Nephron progenitor cell (in vitro differentiated cells): ENCODE measurements at regions not wholly inside any gene's neighbourhood (a gene's known extent, or its start where the extent isn't known, plus 50 kb on each side); places are given as distances from the start of the nearest gene placed in this dataset.

Source experiments
- DNase-seq: peaks from one replicate; pipeline ENCODE4 v3.0.0; 2021
- H3K27ac Mint-ChIP-seq: 2 replicates; pipeline ENCODE4 v1.8.0; 2021; ENCODE audit warnings: mild to moderate bottlenecking, moderate library complexity, mixed read lengths
- H3K27me3 Mint-ChIP-seq: 2 replicates; pipeline ENCODE4 v1.8.0; 2021; ENCODE audit warnings: mild to moderate bottlenecking, low read depth, mixed read lengths; ENCODE audit not compliant: poor library complexity
- H3K36me3 Mint-ChIP-seq: 2 replicates; pipeline ENCODE4 v1.8.0; 2021; ENCODE audit warnings: low read depth, mixed read lengths
- H3K4me1 Mint-ChIP-seq: 2 replicates; pipeline ENCODE4 v1.8.0; 2021; ENCODE audit warnings: mixed read lengths
- H3K4me3 Mint-ChIP-seq: 2 replicates; pipeline ENCODE4 v1.8.0; 2021; ENCODE audit warnings: mild to moderate bottlenecking, moderate library complexity, mixed read lengths
- H3K9me3 Mint-ChIP-seq: 2 replicates; pipeline ENCODE4 v1.8.0; 2021; ENCODE audit warnings: mild to moderate bottlenecking, moderate library complexity, mixed read lengths
- TF ChIP-seq, protein P1 (sequence below): fragments of 200-600 bp; sonication (generic); IDR thresholded peaks from 2 replicates; pipeline ENCODE4 v1.5.0; 2021; ENCODE audit warnings: antibody characterized with exemption

- Mint-ChIP-seq H3K4me1 (peaks cover 40% of the 10 kb centered on the region), H3K36me3 (no peaks in the 10 kb centered on the region), H3K9me3 (peaks cover 8% of the 10 kb centered on the region), H3K27me3 (no peaks in the 10 kb centered on the region), H3K27ac (no peak overlapping the region), H3K4me3 (no peak overlapping the region)
- TF ChIP-seq, protein P1, sequence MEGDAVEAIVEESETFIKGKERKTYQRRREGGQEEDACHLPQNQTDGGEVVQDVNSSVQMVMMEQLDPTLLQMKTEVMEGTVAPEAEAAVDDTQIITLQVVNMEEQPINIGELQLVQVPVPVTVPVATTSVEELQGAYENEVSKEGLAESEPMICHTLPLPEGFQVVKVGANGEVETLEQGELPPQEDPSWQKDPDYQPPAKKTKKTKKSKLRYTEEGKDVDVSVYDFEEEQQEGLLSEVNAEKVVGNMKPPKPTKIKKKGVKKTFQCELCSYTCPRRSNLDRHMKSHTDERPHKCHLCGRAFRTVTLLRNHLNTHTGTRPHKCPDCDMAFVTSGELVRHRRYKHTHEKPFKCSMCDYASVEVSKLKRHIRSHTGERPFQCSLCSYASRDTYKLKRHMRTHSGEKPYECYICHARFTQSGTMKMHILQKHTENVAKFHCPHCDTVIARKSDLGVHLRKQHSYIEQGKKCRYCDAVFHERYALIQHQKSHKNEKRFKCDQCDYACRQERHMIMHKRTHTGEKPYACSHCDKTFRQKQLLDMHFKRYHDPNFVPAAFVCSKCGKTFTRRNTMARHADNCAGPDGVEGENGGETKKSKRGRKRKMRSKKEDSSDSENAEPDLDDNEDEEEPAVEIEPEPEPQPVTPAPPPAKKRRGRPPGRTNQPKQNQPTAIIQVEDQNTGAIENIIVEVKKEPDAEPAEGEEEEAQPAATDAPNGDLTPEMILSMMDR, result no peak
- DNase-seq, result no peak
Observed at GRCh38 chr10:53700278-53700677, 927.7 kb upstream of the MBL2 start.

GRCh38 chr10:53699684-53700083, 927.1 kb upstream of the MBL2 start:
- Mint-ChIP-seq H3K4me1 (peaks cover 40% of the 10 kb centered on the region), H3K27ac (peak overlapping the region; percentile 70), H3K4me3 (no peak overlapping the region), H3K27me3 (no peaks in the 10 kb centered on the region), H3K36me3 (no peaks in the 10 kb centered on the region), H3K9me3 (peaks cover 3% of the 10 kb centered on the region)
- no peak for DNase-seq
- TF ChIP-seq, protein P1, result no peak

GRCh38 chr10:53699231-53699630, 926.6 kb upstream of the MBL2 start:
- H3K9me3 Mint-ChIP-seq, result peaks cover 3% of the 10 kb centered on the region
- H3K27ac Mint-ChIP-seq, result no peak overlapping the region
- peaks cover 40% of the 10 kb centered on the region for H3K4me1 Mint-ChIP-seq
- H3K36me3 Mint-ChIP-seq, result no peaks in the 10 kb centered on the region
- no peaks in the 10 kb centered on the region for H3K27me3 Mint-ChIP-seq
- TF ChIP-seq, protein P1, result no peak
- DNase-seq, result no peak
- H3K4me3 Mint-ChIP-seq, result no peak overlapping the region

DNA sequence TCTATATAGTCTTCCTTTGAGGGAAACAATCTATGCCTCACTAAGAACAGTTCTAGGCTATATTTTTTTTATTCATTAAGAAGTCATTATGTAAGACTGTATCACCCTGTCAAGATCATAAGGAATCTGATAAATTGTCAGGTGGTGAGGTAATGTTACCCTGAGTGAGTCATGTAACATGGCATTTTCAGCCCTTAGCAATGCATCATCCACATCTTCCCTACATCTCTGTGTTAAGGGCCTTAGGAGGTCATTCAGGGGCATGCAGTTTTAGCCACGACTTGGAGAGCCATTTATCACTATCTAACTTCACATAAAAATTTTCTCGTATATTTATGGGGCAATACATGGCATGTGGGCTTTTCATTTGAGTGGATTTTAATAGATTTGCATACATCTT, 924.5 kb upstream of the MBL2 start:
- H3K4me1 Mint-ChIP-seq, result peaks cover 26% of the 10 kb centered on the region
- DNase-seq, result no peak
- no peaks in the 10 kb centered on the region for H3K9me3 Mint-ChIP-seq
- no peak overlapping the region for H3K4me3 Mint-ChIP-seq
- TF ChIP-seq, protein P1, result no peak
- no peaks in the 10 kb centered on the region for H3K36me3 Mint-ChIP-seq
- no peaks in the 10 kb centered on the region for H3K27me3 Mint-ChIP-seq
- H3K27ac Mint-ChIP-seq, result no peak overlapping the region

- H3K9me3 Mint-ChIP-seq, result no peaks in the 10 kb centered on the region
- TF ChIP-seq, protein P1, result no peak
- peak; percentile 3 for DNase-seq
- H3K4me3 Mint-ChIP-seq, result no peak overlapping the region
- no peaks in the 10 kb centered on the region for H3K27me3 Mint-ChIP-seq
- no peak overlapping the region for H3K27ac Mint-ChIP-seq
- H3K4me1 Mint-ChIP-seq, result peaks cover 15% of the 10 kb centered on the region
- H3K36me3 Mint-ChIP-seq, result no peaks in the 10 kb centered on the region
Observed at GRCh38 chr10:53690524-53691240, 918.1 kb upstream of the MBL2 start.

DNA sequence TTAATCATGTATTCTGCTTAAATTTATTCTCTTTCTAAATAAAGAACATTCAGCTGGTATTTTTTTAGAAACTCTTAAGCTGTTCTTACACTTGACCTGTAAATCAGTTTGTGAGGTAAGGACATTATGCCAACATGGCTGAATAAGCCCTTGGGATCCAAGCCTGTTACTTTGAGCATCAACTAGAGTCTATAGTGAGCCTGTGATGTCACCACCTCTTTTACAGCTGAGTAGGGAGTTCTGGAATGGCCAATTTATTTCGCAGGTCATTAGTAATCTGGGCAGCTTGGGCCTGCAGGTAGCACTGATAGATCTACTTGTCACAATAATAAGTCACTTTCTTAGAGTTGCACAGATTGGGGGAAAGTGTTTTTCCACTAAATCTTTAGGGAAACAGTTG, 915.2 kb upstream of the MBL2 start:
- Mint-ChIP-seq H3K4me1 (peaks cover 15% of the 10 kb centered on the region), H3K27me3 (no peaks in the 10 kb centered on the region), H3K27ac (no peak overlapping the region), H3K9me3 (no peaks in the 10 kb centered on the region), H3K36me3 (no peaks in the 10 kb centered on the region), H3K4me3 (no peak overlapping the region)
- TF ChIP-seq, protein P1, result no peak
- no peak for DNase-seq
